GM18861 (cell line): ENCODE measurements at regions not wholly inside any gene's neighbourhood (a gene's known extent, or its start where the extent isn't known, plus 50 kb on each side); places are given as distances from the start of the nearest gene placed in this dataset.
"Not testable (repeated sequence)": the region's sequence is repeated elsewhere in the genome, so short reads cannot be mapped to it uniquely, and the experiment has no call there.

Source experiments
- ATAC-seq: cut with Tn5 transposase; IDR thresholded peaks from one replicate; pipeline ENCODE4 v1.9.1; 2021; ENCODE audit not compliant: unreplicated experiment

- no peak for ATAC-seq
Observed at GRCh38 chr15:77843546-77843945, 210.8 kb upstream of the LINGO1 start.

DNA sequence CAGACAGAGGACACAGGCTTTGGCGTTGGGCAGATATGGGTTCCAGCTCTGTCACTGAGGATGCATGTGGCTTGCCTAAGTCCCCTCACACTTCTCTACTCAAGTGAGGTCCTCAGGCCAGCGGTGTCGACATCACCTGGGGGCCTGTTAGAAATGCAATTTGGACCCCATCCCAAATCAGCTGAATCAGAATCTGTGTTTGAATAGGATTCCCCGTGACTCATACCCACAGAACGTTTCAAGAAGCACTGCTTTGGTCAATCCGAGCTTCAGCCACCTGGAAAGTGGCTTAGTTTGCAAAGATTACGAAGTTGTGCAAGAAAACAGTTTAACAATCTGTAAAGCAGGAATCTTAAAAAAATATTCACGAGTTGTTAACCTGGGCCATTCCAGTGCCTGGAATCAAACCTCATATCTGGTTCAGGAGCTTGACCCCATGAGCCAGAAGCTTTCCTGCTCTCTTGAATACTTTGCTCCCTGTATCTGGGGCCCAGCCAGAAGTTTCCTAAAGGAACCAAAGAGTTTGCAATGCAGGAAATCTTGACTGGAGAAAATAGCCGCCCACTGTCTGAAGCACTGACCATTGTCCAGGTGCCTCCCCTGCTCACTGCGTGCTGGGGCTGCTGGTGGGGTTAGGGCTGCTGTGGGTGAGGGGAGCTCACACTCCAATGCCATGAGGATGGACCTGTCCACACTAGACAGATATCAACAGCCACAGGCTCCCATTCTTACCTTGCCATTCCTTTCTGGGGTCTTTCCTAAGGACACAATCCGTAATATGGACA is 208.5 kb upstream of the LINGO1 start:
- ATAC-seq = no peak

GRCh38 chr15:77839970-77840905 is 207.5 kb upstream of the LINGO1 start:
- ATAC-seq = no peak

DNA sequence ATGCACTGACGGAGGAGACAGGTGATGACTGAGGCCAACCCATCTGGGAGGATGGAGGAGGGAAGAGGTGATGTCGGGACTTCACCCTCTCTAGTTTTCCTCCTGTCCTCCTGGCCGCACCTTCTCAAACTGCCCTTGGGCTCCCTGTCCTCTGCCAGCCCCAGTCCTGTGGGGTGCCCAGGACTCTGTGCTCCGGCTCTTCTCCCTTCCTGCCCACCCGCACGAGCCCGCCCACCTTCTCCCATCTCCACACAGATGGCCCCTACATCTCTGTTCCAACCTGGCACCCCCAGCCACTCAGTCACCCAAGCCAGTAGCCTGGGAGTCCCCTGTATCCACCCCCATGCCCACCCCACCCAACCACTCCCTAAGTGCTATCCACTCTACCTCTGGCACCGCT is 206.7 kb upstream of the LINGO1 start:
- ATAC-seq = no peak

GRCh38 chr15:77838595-77838994 is 205.9 kb upstream of the LINGO1 start:
- ATAC-seq = no peak

- ATAC-seq = no peak
Observed at GRCh38 chr15:77838061-77838460, 205.3 kb upstream of the LINGO1 start.

DNA sequence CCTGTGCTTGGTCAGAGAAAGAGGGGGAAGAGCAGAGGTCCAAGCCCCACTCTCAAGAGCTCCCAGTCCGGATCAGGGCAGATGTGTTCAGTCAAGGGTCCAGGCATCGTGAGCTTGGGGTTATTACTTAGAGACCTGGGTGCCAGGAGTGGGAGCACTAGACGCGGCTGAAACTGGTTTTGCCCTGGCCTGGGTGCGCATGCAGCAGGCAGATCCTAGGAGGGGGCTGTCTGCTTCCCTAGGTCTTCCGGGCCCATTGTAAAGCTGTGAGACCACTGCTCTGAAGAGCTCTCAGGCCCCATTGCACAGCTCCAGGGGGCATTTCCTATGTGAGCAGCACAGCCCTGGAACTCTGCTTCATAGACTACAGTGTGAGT is 204.9 kb upstream of the LINGO1 start:
- ATAC-seq = no peak

GRCh38 chr15:77836906-77837648 is 204.4 kb upstream of the LINGO1 start:
- ATAC-seq = no peak

- ATAC-seq = no peak
Observed at GRCh38 chr15:77836121-77836692, 203.5 kb upstream of the LINGO1 start.

DNA sequence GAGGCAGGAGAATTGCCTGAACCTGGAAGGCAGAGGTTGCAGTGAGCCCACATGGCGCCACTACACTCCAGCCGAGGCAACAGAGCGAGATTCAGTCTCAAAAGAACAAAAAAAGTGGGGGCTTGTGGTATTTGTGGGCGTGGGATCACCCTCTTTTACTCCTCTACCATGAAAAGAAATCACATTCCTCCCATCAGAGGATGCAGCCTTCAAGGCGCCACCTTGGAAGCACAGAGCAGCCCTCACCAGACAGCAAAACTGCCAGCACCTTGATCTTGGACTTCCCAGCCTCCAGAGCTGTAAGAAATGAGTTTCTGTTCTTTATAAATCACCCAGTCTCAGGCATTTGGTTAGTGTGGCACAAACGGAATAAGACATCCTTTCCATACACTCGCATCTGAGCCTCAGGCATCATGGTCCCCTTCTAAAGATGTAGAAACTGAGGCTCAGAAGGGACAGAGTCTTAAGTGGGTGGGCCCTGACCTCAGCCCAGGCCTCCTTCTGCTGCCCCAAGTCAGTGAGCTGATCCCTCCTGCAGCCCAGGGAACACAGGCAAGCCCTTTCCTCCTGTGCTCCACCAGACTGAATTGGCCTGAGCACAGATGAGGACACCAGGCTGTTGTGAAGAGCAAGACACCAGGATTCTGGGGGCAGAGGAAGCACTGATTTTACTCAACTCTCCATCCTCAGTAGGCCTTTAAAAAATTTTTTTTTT is 201.7 kb upstream of the LINGO1 start:
- ATAC-seq = no peak

DNA sequence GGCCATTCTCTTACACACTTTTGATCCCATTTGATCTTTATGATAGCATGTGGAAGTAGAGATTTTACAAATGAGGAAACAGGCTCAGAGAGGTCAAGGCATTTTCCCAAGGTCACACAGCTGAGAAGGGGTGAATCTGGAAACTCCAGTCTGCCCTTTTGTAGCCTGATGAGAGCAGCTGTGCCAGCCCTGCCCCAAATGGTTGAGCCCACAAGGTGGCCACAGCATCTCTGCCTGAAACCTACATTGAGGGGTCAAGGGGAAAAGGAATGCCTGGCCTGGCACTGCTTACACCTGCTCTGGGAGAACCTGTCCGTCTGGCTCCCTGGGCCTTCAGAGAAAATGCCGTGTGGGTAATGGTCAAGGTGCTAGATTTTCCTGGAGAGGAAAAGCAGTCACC is 200.2 kb upstream of the LINGO1 start:
- no peak for ATAC-seq

DNA sequence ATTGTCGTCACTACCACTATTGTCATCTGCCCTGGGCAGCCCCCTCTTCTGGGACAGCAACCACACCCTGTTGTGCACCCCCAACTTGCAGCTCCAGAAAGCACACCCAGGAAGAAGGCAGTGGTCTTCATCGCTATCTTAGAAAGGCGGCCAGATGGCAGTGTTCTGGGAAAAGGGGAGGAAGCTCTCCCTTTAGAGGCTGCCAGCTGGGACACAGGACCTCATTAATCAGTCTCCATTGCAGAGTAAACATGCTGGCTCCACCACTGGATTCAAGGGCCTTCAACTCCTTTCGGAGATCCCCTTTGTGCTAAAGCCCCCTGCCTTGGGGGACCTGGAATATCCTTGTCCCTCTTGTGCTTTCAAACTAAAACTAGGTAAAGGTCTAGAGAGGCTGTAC is 199.3 kb upstream of the LINGO1 start:
- no peak for ATAC-seq

DNA sequence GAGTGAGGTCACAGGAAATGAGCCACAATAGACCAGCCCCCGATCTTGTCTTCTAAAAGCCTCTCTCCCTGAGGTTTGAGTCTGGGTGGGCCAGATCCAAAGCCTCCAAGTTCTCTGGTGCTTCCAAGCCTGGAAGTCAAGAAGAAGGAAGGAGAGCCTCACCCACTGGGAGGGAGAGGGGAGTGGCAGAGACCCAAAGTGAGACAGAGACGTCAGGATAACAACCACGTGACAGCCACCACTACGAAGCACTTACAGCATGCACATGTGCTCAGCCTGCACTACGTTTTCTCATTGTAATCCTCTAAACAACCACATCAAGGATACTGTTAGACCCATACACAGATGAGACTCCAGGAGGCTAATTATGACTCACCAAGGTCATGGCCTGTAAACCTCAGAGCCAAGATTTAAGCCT is 197.3 kb upstream of the LINGO1 start:
- ATAC-seq = no peak

GRCh38 chr15:77829331-77829730 is 196.6 kb upstream of the LINGO1 start:
- not testable (repeated sequence) for ATAC-seq

DNA sequence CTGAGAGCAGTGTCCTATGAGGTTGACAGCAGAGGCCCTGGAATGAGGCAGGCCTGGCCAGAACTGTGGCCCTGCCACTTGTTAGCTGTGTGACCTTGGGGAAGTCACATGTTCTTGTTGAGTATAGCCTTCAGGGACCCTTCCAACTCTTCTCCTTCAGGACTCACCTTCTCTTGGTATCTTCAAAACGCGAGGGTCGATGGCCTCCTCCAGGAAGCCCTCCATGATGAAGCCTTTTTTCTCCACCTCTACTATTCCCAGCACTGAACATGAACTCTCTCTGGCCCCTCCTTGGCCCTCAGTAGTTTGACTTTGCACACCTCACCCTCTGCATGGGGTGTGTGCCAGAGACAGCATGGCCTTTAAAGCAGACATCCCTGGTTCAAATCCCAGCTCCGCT is 195.1 kb upstream of the LINGO1 start:
- ATAC-seq = no peak

DNA sequence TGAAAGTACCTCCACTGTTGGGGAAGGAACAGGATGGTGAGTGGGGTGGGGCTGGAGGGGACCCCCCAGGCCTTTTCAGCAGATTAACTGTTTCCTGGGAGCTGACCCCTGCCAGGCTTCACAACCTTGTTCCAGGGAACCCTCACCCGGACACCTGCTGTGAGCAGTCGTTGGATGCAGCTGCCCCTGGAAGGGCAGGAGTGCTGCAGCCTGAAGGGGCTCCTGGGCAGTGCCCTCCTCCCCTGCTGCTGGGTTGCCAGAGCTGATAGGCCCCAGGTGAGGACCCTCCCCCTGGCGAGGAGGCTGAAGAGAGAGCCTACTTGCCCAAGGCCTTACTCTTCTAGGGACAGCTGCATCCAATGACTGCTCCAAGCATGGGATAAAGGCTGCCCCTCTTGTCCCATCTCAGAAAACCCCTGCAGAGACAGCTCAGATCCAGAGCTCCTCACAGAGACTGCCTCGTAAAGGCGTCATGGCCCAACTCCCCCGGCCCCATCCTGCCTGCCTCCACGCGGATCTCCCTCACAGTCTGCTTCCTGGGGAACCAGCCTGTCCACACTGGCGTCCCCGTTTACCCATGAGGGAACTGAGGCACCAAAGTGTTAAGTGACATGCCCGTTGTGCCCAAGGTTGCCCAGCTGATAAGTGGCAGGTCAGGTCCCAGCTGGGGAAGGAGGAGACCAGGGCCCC is 193.4 kb upstream of the LINGO1 start:
- ATAC-seq = no peak

GRCh38 chr15:77825546-77825945 is 192.8 kb upstream of the LINGO1 start:
- ATAC-seq = no peak

DNA sequence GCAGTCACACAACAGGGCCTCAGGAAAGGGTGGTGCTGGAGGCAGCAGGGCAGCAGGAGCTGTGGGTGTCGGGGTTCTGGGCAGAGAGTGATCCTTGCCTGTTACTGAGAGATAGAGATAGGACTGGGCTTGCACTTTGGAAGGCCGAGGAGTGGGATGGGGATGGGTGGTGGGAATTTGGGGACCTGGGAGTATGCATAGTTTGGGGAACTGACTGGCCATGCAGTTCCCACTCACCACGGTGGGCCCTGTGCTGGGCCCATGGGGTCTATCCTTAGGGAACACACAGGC is 192.5 kb upstream of the LINGO1 start:
- ATAC-seq = no peak

DNA sequence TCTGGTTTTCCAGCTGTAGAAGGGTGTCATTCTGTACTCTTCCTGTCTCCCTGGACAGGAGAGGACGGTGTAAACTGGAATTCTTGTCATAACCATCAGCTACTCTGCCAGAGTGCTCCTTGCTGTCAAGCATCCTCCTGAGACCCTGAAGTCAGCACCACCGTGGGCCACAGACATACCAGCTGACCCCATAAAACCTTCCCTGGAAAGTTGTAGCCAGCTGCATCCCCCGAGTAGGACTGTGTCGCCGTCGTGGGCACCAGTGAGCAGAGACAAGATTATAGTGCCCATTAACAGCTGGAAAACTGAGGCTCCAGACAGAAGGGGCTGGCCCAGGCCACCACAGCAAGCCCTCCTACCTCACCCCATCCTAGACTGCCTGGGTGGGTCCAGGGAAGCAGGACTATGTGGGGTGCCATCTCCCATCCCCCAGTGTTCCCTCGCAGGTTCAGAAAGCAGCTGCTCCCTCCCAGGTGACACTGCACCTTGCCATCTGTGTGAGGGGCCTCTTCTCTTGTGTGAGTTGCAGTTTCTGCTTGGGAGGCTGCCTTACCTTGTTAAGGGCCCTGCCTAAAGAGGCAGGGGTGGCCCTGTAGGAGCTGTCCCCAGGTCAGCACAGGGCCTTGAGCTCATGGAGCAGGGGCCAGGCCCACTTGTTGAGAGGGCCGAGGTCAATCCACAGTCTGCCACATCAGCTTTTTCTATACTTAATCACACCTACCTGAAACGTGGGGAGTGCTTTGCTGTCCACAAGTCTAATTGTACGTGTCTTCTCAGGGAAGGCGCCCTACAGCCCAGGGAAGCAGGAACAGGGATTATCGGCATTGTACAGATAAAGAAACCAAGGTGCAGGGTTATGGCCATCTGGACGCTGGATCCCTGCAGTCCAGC is 191.9 kb upstream of the LINGO1 start:
- ATAC-seq = no peak
